Thyroid gland (tissue), 4 donors: ENCODE measurements at regions not wholly inside any gene's neighbourhood (a gene's known extent, or its start where the extent isn't known, plus 50 kb on each side); places are given as distances from the start of the nearest gene placed in this dataset.
A peak's percentile ranks its signal among the peaks of the same experiment; 100 is the strongest.

Source experiments
- DNase-seq, 2 donors: peaks; one replicate each; pipeline ENCODE4 v3.0.0-alpha.2; 2019
- H3K27ac ChIP-seq, 3 donors: fragments of 200-600 bp; sonication (generic); 1 replicate in 2 of 3; 2 replicates in 1 of 3; pipeline ENCODE4 v1.5.1; 2016 to 2019; ENCODE audit warnings: mild to moderate bottlenecking in 1 of 3, moderate library complexity in 1 of 3
- H3K27me3 ChIP-seq: fragments of 200-600 bp; sonication (generic); one replicate; pipeline ENCODE4 v1.5.1; 2019
- H3K36me3 ChIP-seq, 2 donors: fragments of 200-600 bp; sonication (generic); one replicate each; pipeline ENCODE4 v1.5.1; 2016 to 2019
- H3K4me1 ChIP-seq, 2 donors: fragments of 200-600 bp; sonication (generic); one replicate each; pipeline ENCODE4 v1.5.1; 2017 to 2019
- H3K4me3 ChIP-seq, 3 donors: fragments of 200-600 bp; sonication (generic); replicated peaks in 1 of 3; 1 replicate in 2 of 3; 2 replicates in 1 of 3; pipeline ENCODE4 v1.5.1; 2016; ENCODE audit warnings: mild to moderate bottlenecking in 1 of 3
- H3K9me3 ChIP-seq: fragments of 200-600 bp; sonication (generic); one replicate; pipeline ENCODE4 v1.5.1; 2017
- CTCF ChIP-seq, 6 experiments: fragments of 200-600 bp in 3 of 6; fragments of 450-650 bp in 3 of 6; sonication (generic) in 3 of 6; IDR thresholded peaks; one replicate each; pipeline ENCODE4 v1.5.1; 2016 to 2019; ENCODE audit warnings: antibody characterized with exemption in 6 of 6, mild to moderate bottlenecking in 2 of 6, inconsistent platforms in 1 of 6, moderate library complexity in 1 of 6
- POLR2A ChIP-seq, 2 donors: fragments of 450-650 bp; IDR thresholded peaks; one replicate each; pipeline ENCODE4 v1.6.1; 2017; ENCODE audit warnings: antibody characterized with exemption in 2 of 2, mild to moderate bottlenecking in 2 of 2, moderate library complexity in 1 of 2
- whole genome bisulfite sequencing, 2 donors: methylation state at CpG; one replicate each; pipeline ENCODE4 v1.1.5; 2017; 5-methylcytosine and 5-hydroxymethylcytosine counted together
- intact Hi-C: fragments of 100-400 bp; cut with DNase I; formaldehyde crosslinking; loops from one replicate; pipeline ENCODE4 v1.15.1; 2023

GRCh38 chr1:87969040-87969439, 640.4 kb downstream of the LMO4 start:
- Histone ChIP-seq H3K4me1 (peaks cover 14 to 15% of the 10 kb centered on the region in 2 donors), H3K36me3 (no peaks in the 10 kb centered on the region), H3K27ac (peak overlapping the region; percentile 64 to 86 (median 75)), H3K27me3 (no peaks in the 10 kb centered on the region), H3K9me3 (no peaks in the 10 kb centered on the region), H3K4me3 (no peak overlapping the region)
- intact Hi-C loops, result no loop called here
- no peak for DNase-seq
- WGBS, 2 donors, result 70 to 82% methylated on average over 2 of the region's 2 CpGs
- no peak for TF ChIP-seq CTCF (IDR thresholded peaks at IDR 0.05)
- TF ChIP-seq POLR2A (IDR thresholded peaks at IDR 0.05), result no peak

- H3K27me3 ChIP-seq, result no peaks in the 10 kb centered on the region
- TF ChIP-seq CTCF (IDR thresholded peaks at IDR 0.05), result no peak
- TF ChIP-seq POLR2A (IDR thresholded peaks at IDR 0.05), result no peak
These were observed 644.1 kb downstream of the LMO4 start for GRCh38 chr1:87972811-87973210.

GRCh38 chr1:87973896-87974295, 645.2 kb downstream of the LMO4 start:
- no peak overlapping the region for H3K27ac ChIP-seq
- H3K36me3 ChIP-seq, result no peaks in the 10 kb centered on the region
- TF ChIP-seq CTCF (IDR thresholded peaks at IDR 0.05) (no peak), POLR2A (IDR thresholded peaks at IDR 0.05) (no peak)
- H3K4me3 ChIP-seq, result no peak overlapping the region
- DNase-seq, result no peak
- no peaks in the 10 kb centered on the region for H3K9me3 ChIP-seq
- H3K4me1 ChIP-seq, result peaks cover 14% of the 10 kb centered on the region in 2 donors
- WGBS, 2 donors, result 84 to 97% methylated on average over 3 of the region's 3 CpGs
- intact Hi-C loops, result no loop called here
- no peaks in the 10 kb centered on the region for H3K27me3 ChIP-seq

More at GRCh38 chr1:87972811-87973210, 644.1 kb downstream of the LMO4 start:
- Histone ChIP-seq H3K36me3 (no peaks in the 10 kb centered on the region), H3K4me3 (no peak overlapping the region), H3K9me3 (no peaks in the 10 kb centered on the region), H3K27ac (no peak overlapping the region), H3K4me1 (peaks cover 22 to 23% of the 10 kb centered on the region in 2 donors)
- intact Hi-C loops, result no loop called here
- whole genome bisulfite sequencing, 2 donors, result 79 to 85% methylated on average over 3 of the region's 3 CpGs
- DNase-seq, result no peak

GRCh38 chr1:87976316-87976715, 647.6 kb downstream of the LMO4 start:
- Histone ChIP-seq H3K27me3 (no peaks in the 10 kb centered on the region), H3K27ac (peak overlapping the region; percentile 60 to 78 (median 68)), H3K4me1 (peaks cover 13 to 18% of the 10 kb centered on the region in 2 donors), H3K9me3 (no peaks in the 10 kb centered on the region), H3K4me3 (no peak overlapping the region), H3K36me3 (no peaks in the 10 kb centered on the region)
- TF ChIP-seq POLR2A (IDR thresholded peaks at IDR 0.05) (no peak), CTCF (IDR thresholded peaks at IDR 0.05) (no peak)
- intact Hi-C loops, result no loop called here
- peak; percentile 55 to 65 for DNase-seq

- no peak for TF ChIP-seq POLR2A (IDR thresholded peaks at IDR 0.05)
- no peak for TF ChIP-seq CTCF (IDR thresholded peaks at IDR 0.05)
- intact Hi-C loops, result no loop called here
- peak overlapping the region in 2 of 3 donors; percentile 68 to 78 for H3K27ac ChIP-seq
- H3K9me3 ChIP-seq, result no peaks in the 10 kb centered on the region
- no peaks in the 10 kb centered on the region for H3K27me3 ChIP-seq
- WGBS, 2 donors, result 58 to 71% methylated on average over 2 of the region's 2 CpGs
- peaks cover 13 to 18% of the 10 kb centered on the region in 2 donors for H3K4me1 ChIP-seq
- no peaks in the 10 kb centered on the region for H3K36me3 ChIP-seq
- H3K4me3 ChIP-seq, result no peak overlapping the region
- no peak for DNase-seq
These were observed 648.5 kb downstream of the LMO4 start for GRCh38 chr1:87977145-87977544.
